H1 (cell line): ENCODE measurements at regions not wholly inside any gene's neighbourhood (a gene's known extent, or its start where the extent isn't known, plus 50 kb on each side); places are given as distances from the start of the nearest gene placed in this dataset.

Experiments
- CTCF ChIA-PET: fragments of 300-600 bp; sonication (Branson Sonifier 250); formaldehyde crosslinking; loops from one replicate; lab custom pipeline; 2021; ENCODE audit not compliant: partially characterized antibody; lab: Charles Lee
- POLR2A ChIA-PET: fragments of 300-600 bp; sonication (Branson Sonifier 250); formaldehyde crosslinking; loops from one replicate; lab custom pipeline; 2021; ENCODE audit warnings: inconsistent platforms; ENCODE audit not compliant: partially characterized antibody; lab: Charles Lee
- DNase-seq, 2 experiments: peaks; one replicate each; pipeline versions ENCODE4 v3.0.0 to v3.0.0-alpha.2; 2010 to 2022; ENCODE audit warnings: low spot score in 2 of 2, low read depth in 1 of 2, mixed read lengths in 1 of 2
- FAIRE-seq: peaks from 2 replicates; lab custom pipeline; 2011; peaks lifted over from hg19 to GRCh38; lab: Jason Lieb, UNC
- H2AFZ ChIP-seq: 2 replicates; pipeline ENCODE4 v1.8.1; 2012; ENCODE audit warnings: low read length, inconsistent platforms
- H2AK5ac ChIP-seq: 2 replicates; pipeline ENCODE4 v1.6.1; 2013; ENCODE audit warnings: low read depth, low read length
- H2BK120ac ChIP-seq: replicated peaks from 2 replicates; pipeline ENCODE3; 2013; ENCODE audit warnings: low read depth, low read length, inconsistent platforms
- H2BK12ac ChIP-seq: 2 replicates; pipeline ENCODE4 v1.6.1; 2013; ENCODE audit warnings: low read depth, low read length
- H2BK15ac ChIP-seq: 2 replicates; pipeline ENCODE4 v1.6.1; 2013; ENCODE audit warnings: low read length
- H2BK20ac ChIP-seq: 2 replicates; pipeline ENCODE4 v1.6.1; 2013; ENCODE audit warnings: low read length
- H2BK5ac ChIP-seq: 2 replicates; pipeline ENCODE4 v1.6.1; 2013; ENCODE audit warnings: low read depth, low read length
- H3K14ac ChIP-seq: 2 replicates; pipeline ENCODE4 v1.6.1; 2013; ENCODE audit warnings: inconsistent platforms; ENCODE audit not compliant: insufficient read length
- H3K18ac ChIP-seq: 2 replicates; pipeline ENCODE4 v1.6.1; 2013; ENCODE audit warnings: low read length; ENCODE audit errors: extremely low read depth
- H3K23ac ChIP-seq: 2 replicates; pipeline ENCODE4 v1.6.1; 2013; ENCODE audit warnings: inconsistent platforms; ENCODE audit not compliant: insufficient read length
- H3K23me2 ChIP-seq: 2 replicates; pipeline ENCODE4 v1.6.1; 2013; ENCODE audit warnings: low read depth, low read length
- H3K27ac ChIP-seq: 2 replicates; pipeline ENCODE4 v1.6.1; 2011; ENCODE audit warnings: low read depth, low read length, inconsistent platforms
- H3K27me3 ChIP-seq, 4 experiments: replicated peaks in 1 of 4; 1 replicate in 1 of 4; 2 replicates in 3 of 4; pipeline versions ENCODE4 v1.6.1 to v1.8.1; 2011 to 2013; ENCODE audit warnings: low read length in 3 of 4, mild to moderate bottlenecking in 3 of 4, inconsistent platforms in 2 of 4, mixed read lengths in 2 of 4, moderate library complexity in 1 of 4; ENCODE audit not compliant: control insufficient read depth in 3 of 4, insufficient read depth in 3 of 4; ENCODE audit errors: extremely low read depth in 1 of 4
- H3K36me3 ChIP-seq, 4 experiments: 2 replicates each; pipeline versions ENCODE4 v1.6.1 to v1.8.1; 2011 to 2013; ENCODE audit warnings: mild to moderate bottlenecking in 4 of 4, low read length in 3 of 4, moderate library complexity in 2 of 4, control low read depth in 1 of 4, inconsistent platforms in 1 of 4; ENCODE audit not compliant: insufficient read depth in 4 of 4, control insufficient read depth in 2 of 4
- H3K4ac ChIP-seq: replicated peaks from 2 replicates; pipeline ENCODE3; 2013; ENCODE audit warnings: low read length, low read depth, mixed read lengths, inconsistent platforms; ENCODE audit not compliant: insufficient read length
- H3K4me1 ChIP-seq, 4 experiments: replicated peaks in 1 of 4; 1 replicate in 1 of 4; 2 replicates in 3 of 4; pipeline versions ENCODE4 v1.6.1 to v1.8.1; 2011 to 2013; ENCODE audit warnings: low read length in 3 of 4, inconsistent platforms in 2 of 4, mixed read lengths in 1 of 4; ENCODE audit not compliant: insufficient read depth in 4 of 4, control insufficient read depth in 3 of 4
- H3K4me2 ChIP-seq, 2 experiments: 2 replicates each; pipeline versions ENCODE4 v1.6.1 to v1.8.1; 2011 to 2013; ENCODE audit warnings: low read depth in 2 of 2, low read length in 2 of 2, control low read depth in 1 of 2, inconsistent platforms in 1 of 2, mild to moderate bottlenecking in 1 of 2; ENCODE audit not compliant: insufficient read depth in 1 of 2
- H3K4me3 ChIP-seq, 4 experiments: fragments of 200-600, 300-600 bp in 1 of 4; sonication (generic), shearing (Covaris generic), sonication (Bioruptor Twin) in 1 of 4; 2 replicates each; pipeline versions ENCODE4 v1.5.1 to v1.8.1; 2011 to 2016; ENCODE audit warnings: low read length in 4 of 4, low read depth in 3 of 4, control low read depth in 2 of 4, inconsistent platforms in 2 of 4, mild to moderate bottlenecking in 2 of 4, mixed read lengths in 1 of 4, moderate library complexity in 1 of 4; ENCODE audit not compliant: insufficient read depth in 2 of 4; ENCODE audit errors: extremely low read depth in 1 of 4
- H3K56ac ChIP-seq: replicated peaks from 2 replicates; pipeline ENCODE3; 2013; ENCODE audit warnings: low read depth, mild to moderate bottlenecking, mixed read lengths, low read length, inconsistent platforms; ENCODE audit not compliant: insufficient read length
- H3K79me1 ChIP-seq: 2 replicates; pipeline ENCODE4 v1.6.1; 2013; ENCODE audit warnings: low read depth, low read length, control low read depth
- H3K79me2 ChIP-seq, 2 experiments: 2 replicates each; pipeline versions ENCODE4 v1.6.1 to v1.8.1; 2012 to 2013; ENCODE audit warnings: low read length in 2 of 2, mild to moderate bottlenecking in 2 of 2, inconsistent platforms in 1 of 2; ENCODE audit not compliant: insufficient read depth in 2 of 2, control insufficient read depth in 1 of 2
- H3K9ac ChIP-seq, 4 experiments: replicated peaks in 1 of 4; 1 replicate in 1 of 4; 2 replicates in 3 of 4; pipeline versions ENCODE4 v1.6.1 to v1.8.1; 2011 to 2013; ENCODE audit warnings: low read depth in 3 of 4, low read length in 3 of 4, control low read depth in 2 of 4, mild to moderate bottlenecking in 2 of 4, moderate library complexity in 2 of 4, inconsistent platforms in 1 of 4; ENCODE audit errors: extremely low read depth in 1 of 4
- H3K9me3 ChIP-seq, 2 experiments: 2 replicates each; pipeline versions ENCODE4 v1.6.1 to v1.8.1; 2012 to 2013; ENCODE audit warnings: mild to moderate bottlenecking in 2 of 2, moderate library complexity in 2 of 2, control low read depth in 1 of 2, inconsistent platforms in 1 of 2, low read depth in 1 of 2, low read length in 1 of 2, mixed read lengths in 1 of 2; ENCODE audit not compliant: insufficient read depth in 2 of 2
- H4K20me1 ChIP-seq, 2 experiments: replicated peaks in 1 of 2; 2 replicates each; pipeline versions ENCODE3 to v1.8.1; 2011 to 2013; ENCODE audit warnings: inconsistent platforms in 2 of 2, low read length in 2 of 2, mild to moderate bottlenecking in 1 of 2; ENCODE audit not compliant: insufficient read depth in 2 of 2, control insufficient read depth in 1 of 2
- H4K5ac ChIP-seq: 2 replicates; pipeline ENCODE4 v1.6.1; 2013; ENCODE audit warnings: low read length, low read depth, mixed read lengths, inconsistent platforms; ENCODE audit not compliant: insufficient read length
- H4K8ac ChIP-seq: 2 replicates; pipeline ENCODE4 v1.8.0; 2013; ENCODE audit warnings: mild to moderate bottlenecking, moderate library complexity, low read length, inconsistent platforms; ENCODE audit not compliant: insufficient read depth; ENCODE audit errors: extremely low read depth
- H4K91ac ChIP-seq: replicated peaks from 2 replicates; pipeline ENCODE3; 2013; ENCODE audit warnings: low read length, mixed read lengths, inconsistent platforms; ENCODE audit not compliant: insufficient read length
- BCL11A ChIP-seq, 2 experiments: IDR thresholded peaks; one replicate each; pipeline ENCODE4 v1.6.1; 2011; ENCODE audit warnings: low read depth in 2 of 2, low read length in 2 of 2, mild to moderate bottlenecking in 2 of 2
- FOSL1 ChIP-seq: IDR thresholded peaks from 2 replicates; pipeline ENCODE4 v1.6.1; 2011; ENCODE audit warnings: mild to moderate bottlenecking, low read depth, low read length, moderate library complexity; ENCODE audit not compliant: insufficient read depth
- POLR2A ChIP-seq, 2 experiments: IDR thresholded peaks; 1 replicate in 1 of 2; 2 replicates in 1 of 2; pipeline ENCODE4 v1.6.1; 2011; ENCODE audit warnings: low read depth in 2 of 2, low read length in 2 of 2, mild to moderate bottlenecking in 2 of 2; ENCODE audit errors: control extremely low read depth in 1 of 2
- RNF2 ChIP-seq: fragments of 200-900, 300-1000 bp; sonication (generic); IDR thresholded peaks from 2 replicates; pipeline ENCODE4 v1.7.1; 2016; ENCODE audit warnings: borderline replicate concordance, low read depth, mild to moderate bottlenecking, antibody characterized with exemption, low read length; ENCODE audit not compliant: poor library complexity, severe bottlenecking; ENCODE audit errors: missing control alignments
- SP1 ChIP-seq: IDR thresholded peaks from 2 replicates; pipeline ENCODE4 v1.6.1; 2011; ENCODE audit warnings: low read depth, low read length
- SUZ12 ChIP-seq: fragments of 200-600 bp; sonication (generic); IDR thresholded peaks from 2 replicates; pipeline ENCODE4 v1.6.1; 2012; ENCODE audit warnings: mild to moderate bottlenecking, inconsistent platforms, low read length, moderate library complexity, mixed read lengths
- TBP ChIP-seq: IDR thresholded peaks from 2 replicates; pipeline ENCODE4 v1.6.1; 2011; ENCODE audit warnings: low read depth, low read length, improper control_type of control experiment
- TEAD4 ChIP-seq: IDR thresholded peaks from 2 replicates; pipeline ENCODE4 v1.6.1; 2012; ENCODE audit warnings: low read depth, low read length, inconsistent platforms, mixed read lengths
- YY1 ChIP-seq: IDR thresholded peaks from 2 replicates; pipeline ENCODE4 v1.6.1; 2011; ENCODE audit warnings: low read depth, mild to moderate bottlenecking, low read length
- WGBS, 2 experiments: shearing (Covaris generic) in 1 of 2; methylation state at CpG; one replicate each; pipeline versions ENCODE4 v1.1.6 to v1.1.7; 2013 to 2015; ENCODE audit warnings: low lambda C conversion rate in 2 of 2, mixed read lengths in 2 of 2, inconsistent platforms in 1 of 2, low coverage in 1 of 2, missing lambda C conversion rate in 1 of 2; ENCODE audit not compliant: insufficient replicate concordance in 2 of 2, insufficient coverage in 1 of 2, insufficient read length in 1 of 2; ENCODE audit errors: extremely low coverage in 1 of 2, missing lambda C conversion rate in 1 of 2; 5-methylcytosine and 5-hydroxymethylcytosine counted together
- TF ChIP-seq, protein P1 (sequence below): IDR thresholded peaks from 2 replicates; pipeline ENCODE4 v1.6.1; 2011; ENCODE audit warnings: low read length, improper control_type of control experiment

GRCh38 chr11:91691872-91692271 lies 532.7 kb upstream of the FAT3 start:
- no peak for DNase-seq
- no peaks in the 10 kb centered on the region for H3K36me3 ChIP-seq
- H2AFZ ChIP-seq = no peak overlapping the region
- no peak overlapping the region for H3K4me3 ChIP-seq
- no peaks in the 10 kb centered on the region for H3K23me2 ChIP-seq
- no peaks in the 10 kb centered on the region for H3K79me1 ChIP-seq
- 100% methylated on average over 1 of the region's 1 CpG; no CpG with 5 or more reads in 1 of the 2 experiments for WGBS, 2 experiments
- no peak overlapping the region for H2BK15ac ChIP-seq
- H4K20me1 ChIP-seq = no peaks in the 10 kb centered on the region
- H3K18ac ChIP-seq = no peak overlapping the region
- no peak overlapping the region for H4K5ac ChIP-seq
- ChIA-PET POLR2A (no interaction called here), CTCF (no interaction called here)
- no peak for FAIRE-seq
- no peak overlapping the region for H4K91ac ChIP-seq
- no peaks in the 10 kb centered on the region for H3K79me2 ChIP-seq
- H3K23ac ChIP-seq = no peak overlapping the region
- H2BK20ac ChIP-seq = no peak overlapping the region
- H3K27ac ChIP-seq = no peak overlapping the region
- no peak overlapping the region for H2AK5ac ChIP-seq
- no peaks in the 10 kb centered on the region for H3K4me1 ChIP-seq
- H2BK120ac ChIP-seq = no peak overlapping the region
- no peaks in the 10 kb centered on the region for H3K9me3 ChIP-seq
- no peak overlapping the region for H4K8ac ChIP-seq
- H3K14ac ChIP-seq = no peak overlapping the region
- no peak overlapping the region for H3K9ac ChIP-seq
- H3K56ac ChIP-seq = no peak overlapping the region
- H2BK5ac ChIP-seq = no peak overlapping the region
- no peak overlapping the region for H3K4me2 ChIP-seq
- no peak overlapping the region for H3K4ac ChIP-seq
- H3K27me3 ChIP-seq = peaks cover 0 to 1% (median 0%) of the 10 kb centered on the region in 4 experiments; a peak in 1 of 7 replicates
- no peak overlapping the region for H2BK12ac ChIP-seq
- TF ChIP-seq RNF2 (no peak), SUZ12 (no peak), TBP (no peak), BCL11A (IDR thresholded peaks at IDR 0.05; ENCODE audit: low read depth in 2 of 2, low read length in 2 of 2) (no peak), YY1 (no peak), TEAD4 (no peak), SP1 (no peak), FOSL1 (no peak), POLR2A (IDR thresholded peaks at IDR 0.05; ENCODE audit: control extremely low read depth in 1 of 2, low read depth in 2 of 2, low read length in 2 of 2) (no peak)
- TF ChIP-seq, protein P1, sequence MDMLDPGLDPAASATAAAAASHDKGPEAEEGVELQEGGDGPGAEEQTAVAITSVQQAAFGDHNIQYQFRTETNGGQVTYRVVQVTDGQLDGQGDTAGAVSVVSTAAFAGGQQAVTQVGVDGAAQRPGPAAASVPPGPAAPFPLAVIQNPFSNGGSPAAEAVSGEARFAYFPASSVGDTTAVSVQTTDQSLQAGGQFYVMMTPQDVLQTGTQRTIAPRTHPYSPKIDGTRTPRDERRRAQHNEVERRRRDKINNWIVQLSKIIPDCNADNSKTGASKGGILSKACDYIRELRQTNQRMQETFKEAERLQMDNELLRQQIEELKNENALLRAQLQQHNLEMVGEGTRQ = no peak
